Pancreas (tissue), 10 donors: ENCODE measurements at regions not wholly inside any gene's neighbourhood (a gene's known extent, or its start where the extent isn't known, plus 50 kb on each side); places are given as distances from the start of the nearest gene placed in this dataset.

Experiments used
- ATAC-seq, 4 donors: fragments of 200-7000 bp; cut with Tn5 transposase; one replicate each; pipeline versions ENCODE4 v1.8.0 to v1.9.1; 2020; ENCODE audit warnings: mild to moderate bottlenecking in 4 of 4, moderate library complexity in 4 of 4
- DNase-seq, 6 donors: peaks; one replicate each; pipeline ENCODE4 v3.0.0-alpha.2; 2020
- FAIRE-seq: peaks from 2 replicates; lab custom pipeline; 2012; peaks lifted over from hg19 to GRCh38; lab: Jason Lieb, UNC
- H3K27ac ChIP-seq, 4 donors: fragments of 200-600 bp; sonication (generic); 1 replicate in 3 of 4; 2 replicates in 1 of 4; pipeline versions ENCODE4 v1.5.0 to v1.8.0; 2020
- H3K27me3 ChIP-seq, 4 donors: fragments of 200-600 bp; one replicate each; pipeline ENCODE4 v1.8.0; 2021
- H3K36me3 ChIP-seq, 3 donors: fragments of 200-600 bp; sonication (generic) in 1 of 3; one replicate each; pipeline versions ENCODE4 v1.5.0 to v1.8.0; 2020 to 2021
- H3K4me1 ChIP-seq, 3 donors: fragments of 200-600 bp; one replicate each; pipeline ENCODE4 v1.8.0; 2021
- H3K4me3 ChIP-seq, 4 donors: fragments of 200-600 bp; sonication (generic) in 2 of 4; one replicate each; pipeline versions ENCODE4 v1.5.0 to v1.8.0; 2020 to 2021
- H3K9me3 ChIP-seq, 4 donors: fragments of 200-600 bp; one replicate each; pipeline ENCODE4 v1.8.0; 2021
- CTCF ChIP-seq, 4 donors: fragments of 200-600 bp; sonication (generic) in 3 of 4; IDR thresholded peaks; one replicate each; pipeline versions ENCODE4 v1.5.0 to v1.8.0; 2021; ENCODE audit warnings: antibody characterized with exemption in 4 of 4
- WGBS, 2 donors: extraction: QIAGEN DNeasy Blood & Tissue Kit; methylation state at CpG; one replicate each; pipeline ENCODE4 v1.1.7; 2013; 5-methylcytosine and 5-hydroxymethylcytosine counted together
- intact Hi-C, 3 donors: fragments of 100-400 bp; cut with DNase I; formaldehyde crosslinking; loops; one replicate each; pipeline versions ENCODE4 v1.11.1 to v1.14.2; 2022
- donor health status: healthy with polysubstance abuse.
- donor health status: DM: no; HTN: no; CAD: no; lungs with moderate emphysema.
- donor health status: DM: no; HTN: no; CAD: no.
- donor health status: control.
- donor health status: control.
- donor health status: Bipolar disorder and iron deficiency.
- donor health status: DM: yes; HTN: yes; CAD: no.
- donor health status: DM: no; HTN: no; CAD: no.
- donor health status: DM: no; HTN: no; CAD: no.
- donor health status: DM: yes; HTN: yes; CAD: no.

- H3K9me3 ChIP-seq, result no peaks in the 10 kb centered on the region
- FAIRE-seq, result no peak
- H3K27ac ChIP-seq, result no peak overlapping the region
- no peak for TF ChIP-seq CTCF (IDR thresholded peaks at IDR 0.05)
- intact Hi-C loops, result no loop called here
- no peaks in the 10 kb centered on the region for H3K36me3 ChIP-seq
- WGBS, 2 donors, result 46 to 68% methylated on average over 3 of the region's 3 CpGs
- ATAC-seq, result no peak
- H3K4me3 ChIP-seq, result no peak overlapping the region
- no peaks in the 10 kb centered on the region for H3K27me3 ChIP-seq
- no peaks in the 10 kb centered on the region for H3K4me1 ChIP-seq
- DNase-seq, result no peak
Measured at GRCh38 chr5:30838936-30839496, 354.5 kb upstream of the CDH6 start.

- no peak overlapping the region for H3K4me3 ChIP-seq
- FAIRE-seq (no peak), DNase-seq (no peak), ATAC-seq (no peak)
- no peaks in the 10 kb centered on the region for H3K4me1 ChIP-seq
- H3K36me3 ChIP-seq, result no peaks in the 10 kb centered on the region
- H3K27ac ChIP-seq, result no peak overlapping the region
- intact Hi-C loops, result no loop called here
- no peaks in the 10 kb centered on the region for H3K9me3 ChIP-seq
- no peak for TF ChIP-seq CTCF (IDR thresholded peaks at IDR 0.05)
- no peaks in the 10 kb centered on the region for H3K27me3 ChIP-seq
Measured at GRCh38 chr5:30832519-30832918, 361.0 kb upstream of the CDH6 start.

- Histone ChIP-seq H3K27ac (no peak overlapping the region), H3K4me1 (no peaks in the 10 kb centered on the region), H3K4me3 (no peak overlapping the region), H3K9me3 (no peaks in the 10 kb centered on the region), H3K27me3 (no peaks in the 10 kb centered on the region), H3K36me3 (no peaks in the 10 kb centered on the region)
- FAIRE-seq (no peak), DNase-seq (no peak), ATAC-seq (no peak)
- TF ChIP-seq CTCF (IDR thresholded peaks at IDR 0.05), result no peak
- WGBS, 2 donors, result 16 to 26% methylated on average over 1 of the region's 1 CpG
- intact Hi-C loops, result no loop called here
Measured at GRCh38 chr5:30831605-30832004, 361.9 kb upstream of the CDH6 start.

- WGBS, 2 donors, result 41 to 43% methylated on average over 3 of the region's 3 CpGs
- no peak for TF ChIP-seq CTCF (IDR thresholded peaks at IDR 0.05)
- H3K27me3 ChIP-seq, result no peaks in the 10 kb centered on the region
- H3K36me3 ChIP-seq, result no peaks in the 10 kb centered on the region
- DNase-seq (no peak), ATAC-seq (no peak), FAIRE-seq (no peak)
- H3K4me3 ChIP-seq, result no peak overlapping the region
- H3K27ac ChIP-seq, result no peak overlapping the region
- intact Hi-C loops, result no loop called here
- no peaks in the 10 kb centered on the region for H3K9me3 ChIP-seq
- no peaks in the 10 kb centered on the region for H3K4me1 ChIP-seq
Measured at GRCh38 chr5:30831123-30831522, 362.4 kb upstream of the CDH6 start.

GRCh38 chr5:30811298-30811697 lies 382.2 kb upstream of the CDH6 start:
- H3K27ac ChIP-seq, result no peak overlapping the region
- no peaks in the 10 kb centered on the region for H3K4me1 ChIP-seq
- no peaks in the 10 kb centered on the region for H3K27me3 ChIP-seq
- H3K9me3 ChIP-seq, result no peaks in the 10 kb centered on the region
- no peak overlapping the region for H3K4me3 ChIP-seq
- no peaks in the 10 kb centered on the region for H3K36me3 ChIP-seq
- FAIRE-seq, result no peak
- no peak for ATAC-seq
- DNase-seq, result no peak
- intact Hi-C loops, result no loop called here
- no peak for TF ChIP-seq CTCF (IDR thresholded peaks at IDR 0.05)
- 66 to 73% methylated on average over 3 of the region's 3 CpGs for WGBS, 2 donors
